CD4-positive, alpha-beta memory T cell (primary cell): ENCODE measurements at regions not wholly inside any gene's neighbourhood (a gene's known extent, or its start where the extent isn't known, plus 50 kb on each side); places are given as distances from the start of the nearest gene placed in this dataset.

ENCODE experiments used
- CTCF ChIA-PET: fragments of 350-600 bp; sonication (Branson Sonifier 250); formaldehyde crosslinking; loops from one replicate; lab custom pipeline; 2021; ENCODE audit warnings: inconsistent platforms; ENCODE audit not compliant: partially characterized antibody; lab: Charles Lee
- POLR2A ChIA-PET: fragments of 350-600 bp; sonication (Branson Sonifier 250); formaldehyde crosslinking; loops from one replicate; lab custom pipeline; 2021; ENCODE audit not compliant: partially characterized antibody; lab: Charles Lee
- DNase-seq, 5 donors: peaks; one replicate each; pipeline versions ENCODE4 v3.0.0 to v3.0.0-alpha.2; 2020 to 2022; ENCODE audit warnings: mixed read lengths in 1 of 5
- H3K27ac ChIP-seq: one replicate; pipeline ENCODE4 v1.7.0; 2013; ENCODE audit warnings: low read depth, low read length
- H3K27me3 ChIP-seq: 2 replicates; pipeline ENCODE4 v1.7.0; 2013; ENCODE audit warnings: mild to moderate bottlenecking, low read length, moderate library complexity; ENCODE audit not compliant: insufficient read depth
- H3K36me3 ChIP-seq: 2 replicates; pipeline ENCODE4 v1.7.0; 2013; ENCODE audit warnings: mild to moderate bottlenecking, low read length, moderate library complexity; ENCODE audit not compliant: insufficient read depth
- H3K4me1 ChIP-seq: 2 replicates; pipeline ENCODE4 v1.7.0; 2013; ENCODE audit warnings: mild to moderate bottlenecking, low read length, moderate library complexity; ENCODE audit not compliant: insufficient read depth
- H3K4me3 ChIP-seq, 2 donors: one replicate each; pipeline ENCODE4 v1.7.0; 2013; ENCODE audit warnings: low read length in 2 of 2, mild to moderate bottlenecking in 1 of 2
- H3K9me3 ChIP-seq, 2 donors: one replicate each; pipeline ENCODE4 v1.7.0; 2013; ENCODE audit warnings: low read length in 2 of 2, control low read depth in 1 of 2; ENCODE audit not compliant: control insufficient read depth in 1 of 2
- H3K27ac Mint-ChIP-seq, 7 donors: one replicate each; pipeline ENCODE4 v1.8.0; 2020 to 2021; ENCODE audit warnings: mixed read lengths in 7 of 7, mild to moderate bottlenecking in 6 of 7, inconsistent platforms in 3 of 7, moderate library complexity in 3 of 7
- H3K27me3 Mint-ChIP-seq, 2 donors: one replicate each; pipeline ENCODE4 v1.8.0; 2020 to 2021; ENCODE audit warnings: mixed read lengths in 2 of 2
- H3K36me3 Mint-ChIP-seq, 2 donors: one replicate each; pipeline ENCODE4 v1.8.0; 2020 to 2021; ENCODE audit warnings: mixed read lengths in 2 of 2, inconsistent platforms in 1 of 2, mild to moderate bottlenecking in 1 of 2
- H3K4me1 Mint-ChIP-seq, 4 donors: one replicate each; pipeline ENCODE4 v1.8.0; 2020 to 2021; ENCODE audit warnings: mixed read lengths in 4 of 4, mild to moderate bottlenecking in 1 of 4
- H3K4me3 Mint-ChIP-seq, 8 donors: one replicate each; pipeline ENCODE4 v1.8.0; 2020 to 2021; ENCODE audit warnings: mixed read lengths in 8 of 8, mild to moderate bottlenecking in 7 of 8, moderate library complexity in 6 of 8, inconsistent platforms in 3 of 8
- H3K9me3 Mint-ChIP-seq, 8 donors: one replicate each; pipeline ENCODE4 v1.8.0; 2020 to 2021; ENCODE audit warnings: mixed read lengths in 8 of 8, mild to moderate bottlenecking in 5 of 8, inconsistent platforms in 3 of 8, moderate library complexity in 1 of 8
- intact Hi-C: fragments of 100-400 bp; cut with micrococcal nuclease; formaldehyde crosslinking; loops from one replicate; pipeline ENCODE4 v1.15.1; 2023

DNA sequence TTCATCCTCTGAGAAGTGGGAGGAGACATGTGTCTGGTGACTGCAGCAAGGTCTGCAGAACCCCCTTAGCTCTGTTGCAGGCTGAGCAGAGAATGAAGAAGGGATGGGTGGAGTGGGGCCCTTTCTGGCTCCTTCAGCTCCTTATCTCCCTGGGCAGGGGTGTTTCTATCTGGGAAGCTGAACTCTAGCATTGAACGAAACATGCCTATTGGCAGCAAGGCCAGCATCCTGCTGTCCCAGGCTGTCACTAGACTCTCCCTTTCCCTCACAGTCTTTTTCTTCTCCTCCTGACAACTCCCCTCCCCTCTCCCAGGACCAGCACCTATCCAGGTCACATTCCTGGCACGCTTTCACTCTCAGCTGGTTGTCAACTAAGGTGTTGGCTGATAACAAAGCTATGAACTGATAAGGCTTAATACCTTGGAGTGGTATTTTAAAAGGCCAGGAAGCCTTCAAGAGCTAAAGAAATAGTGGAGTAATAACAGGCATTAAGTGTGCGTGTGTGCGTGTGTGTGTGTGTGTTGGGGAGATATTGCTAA, 128.8 kb upstream of the FZD8 start:
- no peak overlapping the region for H3K4me3 Mint-ChIP-seq
- Histone ChIP-seq H3K27me3 (no peaks in the 10 kb centered on the region), H3K9me3 (no peaks in the 10 kb centered on the region), H3K4me3 (no peak overlapping the region), H3K36me3 (no peaks in the 10 kb centered on the region), H3K27ac (no peak overlapping the region), H3K4me1 (no peaks in the 10 kb centered on the region)
- CTCF ChIA-PET, result no interaction called here
- H3K4me1 Mint-ChIP-seq, result no peaks in the 10 kb centered on the region
- POLR2A ChIA-PET, result no interaction called here
- H3K9me3 Mint-ChIP-seq, result peaks cover 0 to 4% (median under 1%) of the 10 kb centered on the region in 8 donors
- no peak for DNase-seq
- peaks cover 0 to 3% of the 10 kb centered on the region in 2 donors for H3K27me3 Mint-ChIP-seq
- no peak overlapping the region for H3K27ac Mint-ChIP-seq
- H3K36me3 Mint-ChIP-seq, result no peaks in the 10 kb centered on the region
- intact Hi-C loops, result no loop called here

DNA sequence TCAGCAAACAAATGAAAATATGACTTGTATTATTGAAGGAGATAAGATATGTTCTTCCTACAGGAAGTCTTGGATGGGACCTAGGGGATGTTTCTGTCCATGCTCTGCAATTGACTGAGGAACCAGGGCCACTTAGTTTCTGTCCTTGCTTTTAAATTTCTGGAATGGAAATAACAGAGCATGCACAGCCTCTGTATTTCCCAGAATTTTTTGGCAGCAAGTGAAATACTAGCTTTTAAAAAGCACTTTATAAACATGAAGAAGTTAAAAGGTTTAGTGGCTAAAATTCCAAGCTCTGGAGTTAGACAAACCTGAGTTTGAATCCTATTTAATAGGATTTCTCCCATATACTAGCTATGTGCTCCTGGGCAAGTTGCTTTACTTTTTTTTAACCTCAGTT, 127.7 kb upstream of the FZD8 start:
- Histone ChIP-seq H3K27ac (no peak overlapping the region), H3K4me1 (no peaks in the 10 kb centered on the region), H3K9me3 (no peaks in the 10 kb centered on the region), H3K4me3 (no peak overlapping the region), H3K27me3 (no peaks in the 10 kb centered on the region), H3K36me3 (no peaks in the 10 kb centered on the region)
- intact Hi-C loops, result no loop called here
- Mint-ChIP-seq H3K27ac (no peak overlapping the region), H3K36me3 (no peaks in the 10 kb centered on the region), H3K9me3 (peaks cover 0 to 6% (median under 1%) of the 10 kb centered on the region in 8 donors), H3K4me1 (no peaks in the 10 kb centered on the region), H3K4me3 (no peak overlapping the region), H3K27me3 (peaks cover 0 to 3% of the 10 kb centered on the region in 2 donors)
- DNase-seq, result no peak
- ChIA-PET POLR2A (no interaction called here), CTCF (no interaction called here)

- Mint-ChIP-seq H3K9me3 (peaks cover 0 to 5% (median under 1%) of the 10 kb centered on the region in 8 donors), H3K36me3 (no peaks in the 10 kb centered on the region), H3K4me3 (no peak overlapping the region), H3K4me1 (no peaks in the 10 kb centered on the region), H3K27me3 (peaks cover 0 to 3% of the 10 kb centered on the region in 2 donors), H3K27ac (no peak overlapping the region)
- DNase-seq, result no peak
- Histone ChIP-seq H3K9me3 (no peaks in the 10 kb centered on the region), H3K27me3 (no peaks in the 10 kb centered on the region), H3K4me1 (no peaks in the 10 kb centered on the region), H3K36me3 (no peaks in the 10 kb centered on the region), H3K27ac (no peak overlapping the region), H3K4me3 (no peak overlapping the region)
- ChIA-PET POLR2A (no interaction called here), CTCF (no interaction called here)
- intact Hi-C loops, result no loop called here
These were observed 126.6 kb upstream of the FZD8 start for GRCh38 chr10:35768731-35769130.

DNA sequence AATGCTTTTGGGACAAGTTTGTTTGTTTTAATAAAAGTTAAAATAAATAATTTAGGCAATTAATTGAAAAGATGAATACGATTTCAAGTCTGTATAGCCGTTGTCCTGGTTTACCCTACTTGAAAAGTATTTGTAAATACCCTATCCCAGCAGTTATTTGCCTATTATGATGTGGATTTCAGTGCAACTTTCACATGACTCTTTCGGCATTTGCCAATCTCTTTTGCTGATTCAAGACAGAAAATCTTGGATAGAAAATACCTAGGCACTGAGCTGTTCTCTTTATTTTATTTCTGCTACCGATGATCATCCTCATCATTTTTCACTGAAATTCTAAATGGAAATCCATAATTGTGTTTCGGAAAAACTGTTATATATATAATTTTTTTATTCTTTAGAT, 125.9 kb upstream of the FZD8 start:
- no peak for DNase-seq
- Histone ChIP-seq H3K27me3 (no peaks in the 10 kb centered on the region), H3K36me3 (no peaks in the 10 kb centered on the region), H3K4me1 (no peaks in the 10 kb centered on the region), H3K27ac (no peak overlapping the region), H3K4me3 (no peak overlapping the region), H3K9me3 (no peaks in the 10 kb centered on the region)
- H3K27me3 Mint-ChIP-seq, result peaks cover 0 to 1% of the 10 kb centered on the region in 2 donors
- ChIA-PET POLR2A (no interaction called here), CTCF (no interaction called here)
- no peaks in the 10 kb centered on the region for H3K4me1 Mint-ChIP-seq
- no peak overlapping the region for H3K4me3 Mint-ChIP-seq
- intact Hi-C loops, result no loop called here
- no peaks in the 10 kb centered on the region for H3K36me3 Mint-ChIP-seq
- no peak overlapping the region for H3K27ac Mint-ChIP-seq
- peaks cover 0 to 2% (median 0%) of the 10 kb centered on the region in 8 donors for H3K9me3 Mint-ChIP-seq

- intact Hi-C loops, result no loop called here
- CTCF ChIA-PET, result no interaction called here
These were observed 123.9 kb upstream of the FZD8 start for GRCh38 chr10:35765996-35766395.

DNA sequence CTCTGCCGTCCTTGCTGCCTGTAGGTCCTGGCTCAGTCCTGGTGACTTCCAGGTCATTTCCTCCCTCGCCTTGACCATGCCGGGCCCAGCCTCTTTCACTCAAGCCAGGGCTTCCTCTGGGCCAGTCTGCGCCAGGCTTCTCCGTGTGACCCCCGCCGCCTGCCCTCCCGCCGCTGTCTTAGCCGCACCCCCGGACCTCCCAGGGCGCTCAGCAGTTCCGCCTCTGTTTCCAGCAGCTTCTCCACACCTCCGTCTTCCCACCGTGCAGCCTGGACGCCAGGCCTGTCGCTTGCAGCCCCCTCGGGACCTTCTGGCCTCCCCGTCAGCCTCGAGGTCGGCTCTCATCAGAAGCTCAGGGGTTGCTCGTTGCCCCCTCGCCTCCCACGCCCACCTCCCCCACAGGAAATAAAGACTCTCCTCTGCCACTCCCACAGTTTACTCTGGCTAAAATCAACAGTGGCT, 123.0 kb upstream of the FZD8 start:
- intact Hi-C loops, result no loop called here
- ChIA-PET POLR2A (no interaction called here), CTCF (no interaction called here)
- Histone ChIP-seq H3K4me1 (no peaks in the 10 kb centered on the region), H3K4me3 (no peak overlapping the region), H3K27ac (no peak overlapping the region), H3K36me3 (no peaks in the 10 kb centered on the region), H3K27me3 (no peaks in the 10 kb centered on the region), H3K9me3 (no peaks in the 10 kb centered on the region)
- DNase-seq, result no peak
- Mint-ChIP-seq H3K27ac (no peak overlapping the region), H3K4me1 (no peaks in the 10 kb centered on the region), H3K4me3 (peak overlapping the region in 1 of 8 donors; percentile 10), H3K9me3 (peaks cover 0 to 2% (median 0%) of the 10 kb centered on the region in 8 donors), H3K27me3 (peaks cover 1 to 4% of the 10 kb centered on the region in 2 donors), H3K36me3 (no peaks in the 10 kb centered on the region)

More at GRCh38 chr10:35765996-35766395, 123.9 kb upstream of the FZD8 start:
- Mint-ChIP-seq H3K4me1 (no peaks in the 10 kb centered on the region), H3K36me3 (no peaks in the 10 kb centered on the region), H3K27ac (no peak overlapping the region), H3K4me3 (no peak overlapping the region), H3K9me3 (peaks cover 0 to 2% (median 0%) of the 10 kb centered on the region in 8 donors), H3K27me3 (peaks cover 1 to 2% of the 10 kb centered on the region in 2 donors)
- no peaks in the 10 kb centered on the region for H3K27me3 ChIP-seq
- H3K36me3 ChIP-seq, result no peaks in the 10 kb centered on the region
- H3K27ac ChIP-seq, result no peak overlapping the region
- POLR2A ChIA-PET, result no interaction called here
- DNase-seq, result no peak
- no peaks in the 10 kb centered on the region for H3K9me3 ChIP-seq
- no peaks in the 10 kb centered on the region for H3K4me1 ChIP-seq
- no peak overlapping the region for H3K4me3 ChIP-seq

- H3K4me3 ChIP-seq, result no peak overlapping the region
- peaks cover 0 to 6% (median 0%) of the 10 kb centered on the region in 8 donors for H3K9me3 Mint-ChIP-seq
- H3K27ac ChIP-seq, result no peak overlapping the region
- no peak overlapping the region for H3K4me3 Mint-ChIP-seq
- no peaks in the 10 kb centered on the region for H3K4me1 Mint-ChIP-seq
- intact Hi-C loops, result no loop called here
- ChIA-PET CTCF (no interaction called here), POLR2A (no interaction called here)
- no peaks in the 10 kb centered on the region for H3K9me3 ChIP-seq
- no peak for DNase-seq
- H3K36me3 Mint-ChIP-seq, result no peaks in the 10 kb centered on the region
- H3K27me3 Mint-ChIP-seq, result peaks cover under 1 to 4% of the 10 kb centered on the region in 2 donors
- no peaks in the 10 kb centered on the region for H3K36me3 ChIP-seq
- no peaks in the 10 kb centered on the region for H3K4me1 ChIP-seq
- H3K27me3 ChIP-seq, result no peaks in the 10 kb centered on the region
- H3K27ac Mint-ChIP-seq, result no peak overlapping the region
These were observed 120.4 kb upstream of the FZD8 start for GRCh38 chr10:35762311-35763030.
